DOHH2 (cell line): ENCODE measurements at regions not wholly inside any gene's neighbourhood (a gene's known extent, or its start where the extent isn't known, plus 50 kb on each side); places are given as distances from the start of the nearest gene placed in this dataset.

ENCODE experiments used
- H3F3A ChIP-seq: fragments of 200-600 bp; sonication (generic), shearing (Covaris generic); 2 replicates; pipeline ENCODE4 v1.6.0; 2016; ENCODE audit warnings: antibody characterized with exemption, mild to moderate bottlenecking; ENCODE audit not compliant: control insufficient read depth, insufficient read depth
- H3K27ac ChIP-seq: fragments of 200-600 bp; sonication (generic); 2 replicates; pipeline ENCODE4 v1.5.1; 2014; ENCODE audit warnings: low read depth, mild to moderate bottlenecking, low read length, moderate library complexity
- H3K27me3 ChIP-seq: fragments of 200-600 bp; sonication (generic); 2 replicates; pipeline ENCODE4 v1.6.1; 2014; ENCODE audit warnings: mild to moderate bottlenecking, low read length, mixed read lengths; ENCODE audit not compliant: control insufficient read depth
- H3K36me3 ChIP-seq: fragments of 200-600 bp; sonication (generic); 2 replicates; pipeline ENCODE4 v1.6.1; 2014; ENCODE audit warnings: mild to moderate bottlenecking, low read length, moderate library complexity, mixed read lengths; ENCODE audit not compliant: control insufficient read depth
- H3K4me1 ChIP-seq: fragments of 200-600 bp; sonication (generic); 2 replicates; pipeline ENCODE4 v1.6.1; 2014; ENCODE audit warnings: mild to moderate bottlenecking, low read length, mixed read lengths; ENCODE audit not compliant: control insufficient read depth
- H3K4me2 ChIP-seq: fragments of 200-600 bp; sonication (generic); 2 replicates; pipeline ENCODE4 v1.6.0; 2014; ENCODE audit warnings: mild to moderate bottlenecking, low read length, moderate library complexity
- H3K4me3 ChIP-seq: fragments of 200-600 bp; sonication (generic); 2 replicates; pipeline ENCODE4 v1.5.1; 2014; ENCODE audit warnings: mild to moderate bottlenecking, low read length, mixed read lengths
- H3K79me2 ChIP-seq: fragments of 200-600 bp; sonication (generic); 2 replicates; pipeline ENCODE4 v1.6.1; 2014; ENCODE audit warnings: mild to moderate bottlenecking, low read length, mixed read lengths; ENCODE audit not compliant: control insufficient read depth
- H3K9me2 ChIP-seq: fragments of 200-600 bp; sonication (generic); replicated peaks from 2 replicates; pipeline ENCODE4 v1.6.1; 2014; ENCODE audit warnings: mild to moderate bottlenecking, low read length, mixed read lengths; ENCODE audit not compliant: control insufficient read depth
- H3K9me3 ChIP-seq: fragments of 200-600 bp; sonication (generic); 2 replicates; pipeline ENCODE4 v1.6.1; 2014; ENCODE audit warnings: antibody characterized with exemption, low read length, mixed read lengths; ENCODE audit not compliant: control insufficient read depth, insufficient read depth
- H4K20me1 ChIP-seq: fragments of 200-600 bp; sonication (generic); 2 replicates; pipeline ENCODE4 v1.6.0; 2014; ENCODE audit warnings: low read depth, mild to moderate bottlenecking, antibody characterized with exemption, low read length, moderate library complexity; ENCODE audit not compliant: control insufficient read depth, insufficient read depth
- CTCF ChIP-seq: fragments of 200-600 bp; sonication (generic); IDR thresholded peaks from one replicate; pipeline ENCODE4 v1.5.1; 2014; ENCODE audit warnings: antibody characterized with exemption, mild to moderate bottlenecking, low read depth, low read length; ENCODE audit not compliant: poor library complexity, severe bottlenecking
- EZH2phosphoT487 ChIP-seq: fragments of 200-600 bp; sonication (generic); IDR thresholded peaks from 2 replicates; pipeline ENCODE4 v1.6.1; 2017; ENCODE audit warnings: borderline replicate concordance, mild to moderate bottlenecking, antibody characterized with exemption, low read length, moderate library complexity, mixed read lengths

DNA sequence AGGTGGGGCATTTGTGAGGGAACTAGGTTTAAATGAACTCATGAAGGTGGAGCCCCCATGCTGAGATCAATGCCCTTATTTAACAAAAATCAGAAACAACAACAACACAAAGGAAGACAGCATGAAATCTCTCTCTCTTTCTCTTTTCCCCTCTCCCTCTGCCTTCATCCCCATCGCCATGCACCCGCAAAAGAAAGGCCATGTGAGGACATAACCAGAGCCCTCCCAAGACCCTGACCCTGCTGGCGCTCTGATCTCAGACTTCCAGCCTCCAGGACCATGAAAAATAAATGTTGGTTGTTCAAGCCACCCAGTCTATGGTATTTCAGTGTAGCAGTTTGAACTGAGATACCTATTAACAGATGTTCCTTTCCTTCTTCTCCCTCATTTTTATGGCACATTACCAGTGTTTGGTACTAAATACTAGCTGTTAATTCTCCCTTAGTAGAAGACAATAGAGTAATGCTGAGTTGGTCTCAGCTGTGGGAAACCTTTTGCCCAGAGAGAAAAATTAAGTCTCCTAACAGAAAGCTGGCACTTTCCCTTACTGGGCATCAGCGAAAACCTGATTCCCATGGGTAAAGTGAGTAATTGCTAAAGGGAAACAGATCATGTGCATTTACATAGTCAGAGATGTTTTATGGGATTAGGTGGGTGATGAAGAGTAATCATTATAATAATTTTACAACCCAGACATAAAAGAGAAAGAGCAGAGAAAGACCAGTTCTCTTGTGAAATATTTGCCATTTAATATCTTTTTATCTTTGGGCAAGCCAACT, 264.0 kb upstream of the PLEKHG7 start:
- peaks cover 91% of the 10 kb centered on the region for H3K4me1 ChIP-seq
- H3K27me3 ChIP-seq, result no peaks in the 10 kb centered on the region
- no peak overlapping the region for H3K4me2 ChIP-seq
- no peak overlapping the region for H3K27ac ChIP-seq
- peaks cover 16% of the 10 kb centered on the region; the same call in 1 of the 2 replicates for H3K9me3 ChIP-seq
- no peak for TF ChIP-seq EZH2phosphoT487
- TF ChIP-seq CTCF, result no peak
- no peaks in the 10 kb centered on the region for H4K20me1 ChIP-seq
- no peaks in the 10 kb centered on the region for H3K9me2 ChIP-seq
- H3K79me2 ChIP-seq, result no peaks in the 10 kb centered on the region
- no peak overlapping the region for H3K4me3 ChIP-seq
- peaks cover 17% of the 10 kb centered on the region for H3K36me3 ChIP-seq
- 0 out of 2 replicates have a peak, but pooled peaks cover 3% of the 10 kb centered on the region for H3F3A ChIP-seq

DNA sequence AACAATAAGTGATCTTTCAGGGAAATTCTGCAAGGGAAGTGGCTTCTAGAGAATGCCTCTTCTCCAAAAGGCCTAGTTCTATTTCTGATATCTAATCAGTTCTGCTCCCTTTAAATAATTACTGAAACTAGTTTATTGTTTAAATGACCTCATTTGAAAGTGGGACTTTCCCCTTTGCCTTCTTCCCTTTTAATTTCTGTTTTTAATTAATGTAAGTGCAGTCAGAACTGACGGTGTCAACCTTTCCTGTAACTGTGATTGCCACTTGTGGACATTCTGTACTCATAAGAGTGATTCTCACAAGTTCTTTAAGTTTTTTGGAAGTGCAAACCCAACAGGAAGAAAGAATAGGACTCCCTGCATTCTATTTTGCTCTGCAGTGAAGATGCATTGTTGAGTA, 265.3 kb upstream of the PLEKHG7 start:
- Histone ChIP-seq H3K36me3 (peaks cover 17% of the 10 kb centered on the region), H3K9me2 (no peaks in the 10 kb centered on the region), H3K4me3 (0 out of 2 replicates have a peak overlapping the region, but pooled peaks have one; percentile 15), H3K4me1 (peaks cover 91% of the 10 kb centered on the region), H3K4me2 (peak overlapping the region; percentile 41), H3K9me3 (peaks cover 16% of the 10 kb centered on the region; the same call in 1 of the 2 replicates), H3F3A (0 out of 2 replicates have a peak, but pooled peaks cover 3% of the 10 kb centered on the region), H3K79me2 (no peaks in the 10 kb centered on the region), H3K27me3 (no peaks in the 10 kb centered on the region), H4K20me1 (no peaks in the 10 kb centered on the region), H3K27ac (peak overlapping the region; percentile 42)
- no peak for TF ChIP-seq CTCF
- TF ChIP-seq EZH2phosphoT487, result no peak

DNA sequence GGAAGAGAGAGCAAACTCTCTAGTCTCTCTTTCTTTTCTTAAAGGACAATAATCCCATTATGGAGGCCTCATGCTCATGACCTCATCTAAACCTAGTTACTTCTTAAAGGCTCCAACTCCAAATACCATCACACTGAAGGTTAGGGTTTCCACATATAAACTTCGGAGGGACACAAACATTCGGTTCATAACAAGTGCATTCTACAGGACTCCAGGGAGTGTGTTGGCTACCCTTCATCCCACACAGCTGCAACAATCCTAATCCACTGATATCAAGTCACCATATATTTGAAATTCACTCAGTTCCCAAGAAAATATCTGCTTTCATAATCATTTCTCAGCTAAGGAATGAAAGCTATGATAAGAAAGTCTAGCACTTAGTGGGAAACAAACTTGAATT, 265.9 kb upstream of the PLEKHG7 start:
- H3K4me3 ChIP-seq, result no peak overlapping the region
- H3K27me3 ChIP-seq, result no peaks in the 10 kb centered on the region
- peaks cover 16% of the 10 kb centered on the region; the same call in 1 of the 2 replicates for H3K9me3 ChIP-seq
- H3K27ac ChIP-seq, result peak overlapping the region; percentile 42; the same call in 1 of the 2 replicates
- peak overlapping the region; percentile 41 for H3K4me2 ChIP-seq
- no peaks in the 10 kb centered on the region for H4K20me1 ChIP-seq
- H3F3A ChIP-seq, result 0 out of 2 replicates have a peak, but pooled peaks cover 5% of the 10 kb centered on the region
- peaks cover 17% of the 10 kb centered on the region for H3K36me3 ChIP-seq
- H3K9me2 ChIP-seq, result no peaks in the 10 kb centered on the region
- H3K79me2 ChIP-seq, result no peaks in the 10 kb centered on the region
- TF ChIP-seq CTCF, result no peak
- TF ChIP-seq EZH2phosphoT487, result no peak
- peaks cover 92% of the 10 kb centered on the region for H3K4me1 ChIP-seq
